ENCODE measurements at regions not wholly inside any gene's neighbourhood (a gene's known extent, or its start where the extent isn't known, plus 50 kb on each side); places are given as distances from the start of the nearest gene placed in this dataset.

- TF ChIP-seq CTCF (IDR thresholded peaks at IDR 0.05; ENCODE audit: low read depth, low read length, missing input control) (no peak), YY1 (IDR thresholded peaks at IDR 0.05) (peak; percentile 58), TAF1 (conservative IDR thresholded peaks at IDR 0.05) (no peak), RAD21 (IDR thresholded peaks at IDR 0.05) (peak in 1 of 2 donors; percentile 34), GABPA (IDR thresholded peaks at IDR 0.05 in 1 of 2, conservative IDR thresholded peaks at IDR 0.05 in 1 of 2) (no peak), FOXA2 (IDR thresholded peaks at IDR 0.05) (peak; percentile 19), ZBTB33 (IDR thresholded peaks at IDR 0.05) (peak; percentile 38), RXRA (IDR thresholded peaks at IDR 0.05) (peak in 1 of 2 donors; percentile 64), EGR1 (IDR thresholded peaks at IDR 0.05; ENCODE audit: low read depth in 2 of 2) (no peak), REST (IDR thresholded peaks at IDR 0.05) (no peak), ATF3 (IDR thresholded peaks at IDR 0.05) (no peak), MAX (IDR thresholded peaks at IDR 0.05) (no peak), SP1 (IDR thresholded peaks at IDR 0.05) (peak; percentile 30)
Observed at GRCh38 chr13:95354680-95355487, 53.6 kb upstream of the ABCC4 start.

All from liver (tissue), 3 donors.